Activated T-helper 1 cell treated with Interleukin-2 at 50 U/mL for 16 hours (primary cell): ENCODE measurements at regions not wholly inside any gene's neighbourhood (a gene's known extent, or its start where the extent isn't known, plus 50 kb on each side); places are given as distances from the start of the nearest gene placed in this dataset.

ENCODE experiments used
- DNase-seq: peaks from one replicate; pipeline ENCODE4 v3.0.0-alpha.2; 2020; ENCODE audit warnings: low read depth

DNA sequence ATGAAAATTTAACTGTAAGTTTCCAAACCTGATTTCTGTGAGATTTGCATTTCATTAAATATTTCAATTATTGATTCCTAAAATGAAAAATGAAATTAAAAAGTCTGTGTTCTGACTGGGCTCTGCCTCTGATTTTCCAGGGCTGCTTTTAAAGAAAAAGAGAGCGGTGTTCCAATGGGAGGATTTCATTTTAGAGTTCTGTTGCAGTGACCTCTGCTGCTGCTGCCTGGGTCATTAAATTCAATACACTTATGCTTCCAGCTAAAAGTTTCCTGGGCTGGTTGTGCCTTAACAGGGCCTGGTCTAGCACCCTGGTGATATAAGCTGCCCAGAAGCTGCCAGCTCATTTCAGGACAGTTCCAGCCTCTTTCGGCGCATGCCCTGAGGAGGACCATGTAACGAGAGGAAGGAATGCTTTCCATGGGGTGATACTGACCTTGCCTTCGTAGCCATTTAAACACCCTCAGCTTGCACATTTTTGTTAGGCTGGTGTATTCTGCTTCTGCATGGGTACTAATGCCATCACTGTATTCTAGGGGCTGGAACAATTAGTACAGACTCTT lies 93.3 kb downstream of the TMEM174 start:
- no peak for DNase-seq

DNA sequence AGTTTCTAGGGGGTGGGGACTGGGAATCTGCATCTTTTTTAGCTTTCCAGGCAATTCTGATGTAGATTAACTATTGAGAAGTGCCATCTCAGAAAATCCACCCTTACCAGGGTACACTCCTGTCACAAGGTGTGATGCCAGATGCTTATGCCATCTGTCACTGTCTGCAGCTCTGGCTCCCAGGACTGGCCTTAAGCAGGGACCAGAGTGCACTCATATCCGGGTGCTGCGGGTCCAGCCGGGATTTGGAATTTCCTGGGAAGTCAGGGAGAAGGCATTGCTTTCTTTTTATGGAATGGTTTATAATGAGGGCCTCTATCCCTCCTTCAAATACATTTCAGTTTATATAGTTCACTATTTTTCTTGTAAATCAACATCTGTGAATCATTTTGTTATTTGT lies 92.6 kb downstream of the TMEM174 start:
- no peak for DNase-seq

DNA sequence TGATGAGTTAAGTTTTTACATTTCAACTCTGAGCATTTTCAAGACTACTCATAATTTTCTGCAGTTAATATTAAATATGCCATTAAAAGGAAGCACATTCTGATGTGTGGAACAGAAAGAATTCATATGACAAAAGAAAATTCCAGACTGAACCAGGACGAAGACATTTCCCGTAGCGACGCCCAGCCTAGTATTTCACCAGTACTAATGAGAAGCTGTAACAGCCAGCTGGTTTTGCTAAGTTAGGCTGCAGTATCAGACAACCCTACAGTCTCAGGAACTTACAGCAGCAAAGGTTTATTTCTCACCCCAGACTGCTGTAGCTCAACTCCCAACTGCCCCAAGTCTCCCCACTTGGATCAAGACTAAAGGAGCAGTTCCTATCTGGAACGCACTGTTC lies 91.6 kb downstream of the TMEM174 start:
- DNase-seq, result no peak

DNA sequence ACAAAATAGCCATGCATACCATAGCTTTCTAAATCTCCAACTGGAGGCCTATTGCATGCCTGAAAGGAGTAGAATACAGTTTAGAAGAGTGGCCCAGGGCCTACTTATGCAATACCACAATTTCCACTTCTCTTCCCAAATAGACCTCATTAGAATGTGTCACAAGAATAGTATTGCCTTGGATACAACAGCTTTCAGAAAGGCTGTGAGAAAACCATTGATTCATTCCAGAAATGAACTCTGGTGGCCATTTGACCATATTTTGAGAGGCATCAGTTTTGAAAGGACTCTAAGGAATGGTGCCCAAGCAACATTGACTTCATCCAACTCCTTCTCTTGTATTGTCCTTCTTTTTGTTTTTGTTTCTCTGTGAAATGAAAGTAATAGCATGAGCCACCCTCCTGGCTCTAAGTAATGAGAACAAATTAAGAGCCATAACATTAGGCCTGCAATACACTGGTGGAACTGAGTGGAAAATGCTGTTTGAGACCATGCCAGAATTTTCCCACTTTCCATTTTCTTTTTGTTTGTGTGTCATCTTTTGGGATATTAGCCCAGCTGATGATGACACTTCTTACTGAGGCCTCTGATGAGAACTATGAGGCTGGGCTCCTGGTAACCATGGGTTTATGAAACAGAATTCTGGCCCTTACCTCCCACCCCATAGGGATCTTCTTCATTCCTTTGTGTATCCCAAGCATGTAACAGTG lies 90.2 kb downstream of the TMEM174 start:
- DNase-seq, result no peak

DNA sequence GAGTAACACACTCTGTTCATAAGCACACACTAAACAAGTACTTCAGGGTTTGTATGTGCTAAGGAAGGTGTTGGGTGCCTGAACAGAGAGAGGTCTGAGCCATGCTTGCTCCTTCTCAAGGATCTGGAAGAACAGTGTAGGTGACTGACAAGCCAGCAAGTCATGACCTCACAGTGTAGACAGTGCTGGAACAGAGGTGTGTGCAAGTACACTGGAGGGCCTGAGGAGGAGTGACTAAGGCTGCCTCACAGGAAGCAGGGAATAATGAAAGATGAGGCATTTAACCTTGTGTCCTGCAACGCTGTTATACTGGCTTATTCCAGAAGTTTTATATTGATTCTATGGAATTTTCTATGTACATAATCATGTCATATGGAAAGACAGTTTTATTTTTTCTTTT lies 83.9 kb downstream of the TMEM174 start:
- DNase-seq, result no peak

DNA sequence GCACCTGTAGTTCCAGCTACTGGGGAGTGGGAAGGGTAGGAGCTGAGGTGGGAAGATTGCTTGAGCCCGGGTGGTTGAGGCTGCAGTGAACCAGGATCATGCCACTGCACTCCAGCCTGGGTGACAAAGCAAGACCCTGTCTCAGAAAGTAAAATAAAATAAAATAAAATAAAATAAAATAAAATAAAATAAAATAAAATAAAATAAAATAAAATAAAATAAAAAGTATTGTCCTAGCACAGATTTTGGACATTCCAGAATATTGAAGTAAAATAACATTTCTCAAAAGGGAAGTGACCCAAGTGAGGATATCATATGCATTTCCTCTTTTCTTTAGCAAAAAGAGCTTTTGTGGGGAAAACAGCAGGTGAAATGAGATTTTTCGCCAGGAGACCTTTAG lies 83.5 kb downstream of the TMEM174 start:
- no peak for DNase-seq

DNA sequence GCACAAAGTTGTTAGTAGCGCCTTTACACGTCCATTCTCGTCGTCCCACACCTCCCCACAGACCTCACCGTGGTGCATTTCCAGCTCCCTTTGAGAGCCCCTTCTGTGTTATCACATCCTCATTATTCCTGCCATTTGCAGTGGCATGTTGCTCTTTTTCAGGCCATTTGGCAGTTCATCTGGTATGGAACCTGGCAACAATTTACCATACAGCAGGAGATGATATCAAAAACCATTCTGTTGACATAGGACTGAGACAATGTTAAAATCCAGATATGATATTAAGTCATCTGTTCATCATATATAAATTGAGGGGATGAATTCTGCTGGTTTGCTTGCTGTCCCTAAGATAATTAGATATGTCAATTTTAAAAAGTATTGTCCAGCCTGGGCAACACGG lies 83.0 kb downstream of the TMEM174 start:
- DNase-seq, result no peak

- DNase-seq, result no peak
Observed at GRCh38 chr5:73254642-73255041, 81.6 kb downstream of the TMEM174 start.

GRCh38 chr5:73253047-73253660 lies 80.2 kb downstream of the TMEM174 start:
- no peak for DNase-seq

DNA sequence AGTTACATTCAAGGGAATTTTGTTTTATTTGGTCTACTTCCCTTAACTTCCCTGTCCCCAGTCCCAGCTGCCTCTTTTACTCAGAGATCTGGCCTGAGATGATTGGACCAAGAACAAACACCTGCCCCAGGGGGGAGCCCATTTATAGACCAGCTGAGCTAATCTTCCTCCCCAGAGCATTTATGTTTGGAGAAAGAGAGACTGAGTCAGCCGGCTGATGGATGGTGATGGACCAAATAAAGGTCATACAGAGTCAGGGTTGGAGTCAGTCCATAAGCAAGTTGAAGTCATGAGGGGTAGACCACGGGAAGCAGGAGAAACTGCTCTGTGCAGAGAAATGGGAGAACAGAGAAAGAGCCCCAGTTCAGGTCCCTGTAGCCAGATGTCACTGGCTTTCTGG lies 77.7 kb downstream of the TMEM174 start:
- no peak for DNase-seq

DNA sequence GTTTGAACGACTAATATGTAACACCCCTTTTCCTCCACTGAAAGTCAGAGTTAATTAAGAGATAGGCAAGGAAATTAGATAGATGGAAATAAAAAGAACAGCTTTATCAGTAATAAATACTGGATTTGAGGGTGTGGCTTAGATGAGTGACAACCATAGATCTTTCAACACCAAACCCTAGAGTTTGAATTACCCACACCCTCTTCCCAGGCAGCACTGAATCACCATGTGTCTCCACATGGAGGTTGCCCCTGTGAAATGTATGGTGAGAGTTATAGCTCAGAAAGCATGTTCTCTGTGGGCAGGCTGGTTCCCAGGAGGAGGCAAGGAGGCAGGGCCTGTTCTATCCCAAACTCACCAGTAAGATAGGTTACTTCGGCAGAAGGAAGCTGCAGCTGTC lies 69.7 kb downstream of the TMEM174 start:
- DNase-seq, result no peak

DNA sequence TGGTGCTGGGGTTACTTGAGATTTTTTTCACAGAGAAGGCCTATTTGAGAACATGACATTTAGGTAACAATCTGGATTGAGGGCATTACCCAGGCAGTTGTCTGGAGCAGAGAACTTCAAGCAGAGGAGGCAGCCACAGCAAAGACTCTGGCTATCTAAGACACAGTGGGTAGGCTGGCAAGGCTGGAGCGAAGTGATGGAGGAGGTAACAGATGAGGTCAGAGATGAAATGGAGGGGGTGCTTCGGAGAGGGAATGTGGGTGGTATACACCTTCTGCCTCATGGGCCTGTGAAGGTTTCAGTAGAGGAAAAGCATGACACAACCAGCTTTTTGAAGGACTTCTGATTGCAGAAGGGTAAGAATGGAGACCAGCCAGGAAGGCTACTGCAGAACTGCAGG lies 65.9 kb downstream of the TMEM174 start:
- no peak for DNase-seq

DNA sequence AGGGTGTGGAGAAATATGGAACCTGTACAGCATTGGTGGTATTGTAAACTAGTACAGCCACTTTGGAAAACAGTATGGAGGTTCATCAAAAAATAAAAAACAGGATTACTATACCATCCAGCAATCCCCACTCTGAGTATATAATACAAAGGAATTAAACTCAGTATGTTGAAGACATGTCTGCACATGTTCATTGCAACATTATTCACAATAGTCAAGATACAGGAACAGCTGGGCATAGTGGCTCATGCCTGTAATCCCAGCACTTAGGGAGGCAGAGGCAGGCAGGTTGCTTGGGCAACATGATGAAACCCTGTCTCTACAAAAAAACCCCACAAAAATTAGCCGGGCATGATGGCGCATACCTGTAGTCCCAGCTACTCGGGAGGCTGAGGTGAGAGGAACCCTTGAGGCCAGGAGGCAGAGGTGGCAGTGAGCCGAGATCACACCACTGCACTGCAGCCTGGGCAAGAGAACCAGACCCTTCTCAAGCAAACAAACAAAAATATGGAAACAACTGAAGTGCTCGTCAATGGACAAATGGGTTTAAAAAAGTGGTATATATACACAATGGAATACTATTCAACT lies 63.6 kb downstream of the TMEM174 start:
- no peak for DNase-seq

GRCh38 chr5:73234204-73234555 lies 61.2 kb downstream of the TMEM174 start:
- no peak for DNase-seq

- no peak for DNase-seq
Observed at GRCh38 chr5:73233461-73234203, 60.6 kb downstream of the TMEM174 start.

- no peak for DNase-seq
Observed at GRCh38 chr5:73233053-73233460, 60.1 kb downstream of the TMEM174 start.

DNA sequence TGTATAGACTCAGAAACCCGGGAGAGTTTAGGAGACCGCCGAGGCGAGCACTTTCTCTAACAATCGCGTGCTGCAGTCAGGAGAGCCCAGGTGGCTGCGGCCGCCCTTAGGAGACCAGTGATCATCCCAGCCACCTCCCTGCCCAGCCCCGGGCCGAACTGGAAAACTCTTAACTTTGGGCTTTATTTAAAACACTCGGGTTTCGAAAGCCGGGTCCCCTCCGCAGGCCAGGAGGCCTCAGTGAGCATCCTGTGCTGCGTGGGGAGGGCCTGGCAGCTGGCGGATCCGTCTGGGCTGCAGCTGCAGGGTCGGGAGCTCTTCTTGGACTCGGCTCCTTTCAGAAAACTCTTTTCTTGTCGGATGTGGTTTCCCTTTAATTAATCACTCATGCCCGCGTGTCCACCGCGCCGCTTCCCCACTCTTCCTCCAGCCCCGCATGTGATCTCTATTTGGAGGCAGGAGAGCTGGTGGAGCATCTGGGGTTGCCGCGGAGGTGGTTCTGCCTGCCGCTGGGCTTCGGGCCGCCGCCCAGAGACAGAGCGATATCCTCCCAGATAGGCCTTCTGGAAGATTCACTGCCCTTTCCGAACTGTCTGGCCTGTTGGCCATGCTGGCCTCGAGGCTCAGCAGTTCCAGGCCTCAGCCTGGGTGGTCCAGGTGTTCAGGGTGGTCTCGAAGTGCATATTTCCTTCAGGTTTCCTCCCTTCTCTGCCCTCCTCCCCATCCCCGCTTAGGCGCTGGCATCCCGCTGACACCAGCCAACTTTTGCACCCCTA lies 59.5 kb downstream of the TMEM174 start:
- DNase-seq, result no peak

GRCh38 chr5:73231246-73231778 lies 58.3 kb downstream of the TMEM174 start:
- DNase-seq, result no peak

DNA sequence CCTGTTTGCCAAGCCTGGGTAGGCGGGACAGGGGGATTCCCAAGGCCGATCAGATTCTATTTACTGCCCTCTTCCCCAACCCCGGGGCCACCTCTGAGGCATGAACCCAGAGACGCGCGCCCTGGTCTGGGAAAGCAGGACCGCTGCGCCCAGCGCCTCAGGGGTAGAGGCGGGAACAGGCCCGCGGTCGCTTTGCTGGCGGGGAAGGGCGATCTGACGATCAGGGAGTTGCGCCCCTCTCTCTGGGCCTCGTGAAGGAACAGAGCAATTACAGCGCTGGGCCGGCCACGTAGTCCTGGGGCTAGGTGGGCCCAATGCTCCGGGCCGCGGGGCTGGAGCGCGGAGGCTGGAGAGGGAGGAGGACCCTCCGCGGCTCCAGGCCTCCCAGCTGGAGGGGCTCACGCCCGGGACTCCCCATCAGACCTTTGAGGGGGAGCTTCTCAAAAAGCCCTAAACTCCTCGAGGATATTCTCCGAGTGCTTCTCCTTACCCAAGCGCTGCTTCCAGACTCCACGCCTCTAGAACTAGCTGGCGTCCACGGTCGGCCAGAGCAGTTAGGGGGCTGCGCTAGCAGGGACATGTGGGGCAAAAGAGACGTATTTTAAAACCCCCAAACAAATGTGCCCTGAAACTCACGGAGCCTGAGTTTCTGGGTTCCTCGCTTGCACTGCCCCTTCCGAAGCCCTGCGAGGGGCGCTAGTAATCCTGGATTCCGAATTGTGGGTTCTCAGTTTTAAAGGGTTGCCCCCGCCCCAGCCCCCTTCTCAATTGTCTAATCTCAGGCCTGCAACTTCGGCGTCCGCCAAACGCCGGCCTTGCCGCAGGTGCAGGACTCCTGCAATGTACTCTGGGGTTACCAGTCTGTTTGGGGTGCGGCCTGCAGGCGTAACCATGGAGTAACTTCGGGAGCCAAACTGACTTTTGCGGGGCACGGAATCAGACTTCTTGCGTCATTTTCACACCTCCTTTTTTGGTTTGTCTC lies 57.6 kb downstream of the TMEM174 start:
- no peak for DNase-seq

GRCh38 chr5:73229271-73229670 lies 56.3 kb downstream of the TMEM174 start:
- no peak for DNase-seq
